ENCODE measurements at regions not wholly inside any gene's neighbourhood (a gene's known extent, or its start where the extent isn't known, plus 50 kb on each side); places are given as distances from the start of the nearest gene placed in this dataset.

DNA sequence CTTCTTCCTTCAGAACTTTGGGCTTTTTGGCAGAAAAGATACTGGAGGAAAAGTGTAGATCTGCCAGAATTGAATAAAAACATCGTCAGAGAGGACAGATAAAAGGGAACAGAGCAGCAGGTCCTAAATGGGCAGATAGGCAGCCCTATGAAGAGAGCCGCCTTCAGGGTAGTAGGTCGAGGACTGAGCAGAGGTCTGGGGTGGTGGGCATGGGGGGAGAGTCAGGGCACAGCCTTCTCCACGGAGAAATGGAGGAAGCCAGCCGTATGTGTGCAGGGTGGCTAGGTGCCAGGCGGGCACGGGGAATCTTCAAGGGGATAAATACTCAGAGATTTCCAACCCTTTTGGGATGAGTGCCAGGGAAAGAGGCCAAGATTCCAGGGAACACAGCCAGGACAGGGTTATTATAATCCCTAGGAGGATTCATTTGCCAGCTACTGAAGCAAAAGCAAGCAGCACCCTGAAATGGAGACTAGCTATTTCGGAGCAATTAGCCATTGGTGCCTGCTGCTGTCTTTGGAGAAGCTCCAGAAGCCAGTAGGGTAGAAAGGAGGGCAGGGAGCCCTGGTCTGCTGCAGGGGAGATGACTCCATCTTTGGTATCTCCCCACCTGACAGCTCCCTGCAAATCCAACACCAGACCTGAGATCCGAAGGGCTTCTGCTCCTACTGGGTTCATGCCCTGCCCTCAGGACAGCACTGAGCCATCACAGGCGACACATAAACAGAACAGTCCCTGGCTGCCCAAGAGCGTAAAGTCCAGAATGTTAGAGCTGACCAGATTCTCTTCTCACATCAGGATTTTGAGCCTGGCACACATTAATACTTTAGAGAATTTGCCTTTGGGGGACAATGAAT, 174.5 kb upstream of the NTM start:
- TF ChIP-seq EZH2phosphoT487 (conservative IDR thresholded peaks at IDR 0.05; ENCODE audit: low read length), result no peak
- TF ChIP-seq, protein P1, sequence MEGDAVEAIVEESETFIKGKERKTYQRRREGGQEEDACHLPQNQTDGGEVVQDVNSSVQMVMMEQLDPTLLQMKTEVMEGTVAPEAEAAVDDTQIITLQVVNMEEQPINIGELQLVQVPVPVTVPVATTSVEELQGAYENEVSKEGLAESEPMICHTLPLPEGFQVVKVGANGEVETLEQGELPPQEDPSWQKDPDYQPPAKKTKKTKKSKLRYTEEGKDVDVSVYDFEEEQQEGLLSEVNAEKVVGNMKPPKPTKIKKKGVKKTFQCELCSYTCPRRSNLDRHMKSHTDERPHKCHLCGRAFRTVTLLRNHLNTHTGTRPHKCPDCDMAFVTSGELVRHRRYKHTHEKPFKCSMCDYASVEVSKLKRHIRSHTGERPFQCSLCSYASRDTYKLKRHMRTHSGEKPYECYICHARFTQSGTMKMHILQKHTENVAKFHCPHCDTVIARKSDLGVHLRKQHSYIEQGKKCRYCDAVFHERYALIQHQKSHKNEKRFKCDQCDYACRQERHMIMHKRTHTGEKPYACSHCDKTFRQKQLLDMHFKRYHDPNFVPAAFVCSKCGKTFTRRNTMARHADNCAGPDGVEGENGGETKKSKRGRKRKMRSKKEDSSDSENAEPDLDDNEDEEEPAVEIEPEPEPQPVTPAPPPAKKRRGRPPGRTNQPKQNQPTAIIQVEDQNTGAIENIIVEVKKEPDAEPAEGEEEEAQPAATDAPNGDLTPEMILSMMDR (IDR thresholded peaks at IDR 0.05; ENCODE audit: insufficient read depth, low read length, poor library complexity, severe bottlenecking), result no peak
- no peaks in the 10 kb centered on the region for H3K36me3 ChIP-seq (ENCODE audit: low read length)
- H3K27me3 ChIP-seq (ENCODE audit: low read length), result no peaks in the 10 kb centered on the region
- H4K20me1 ChIP-seq (ENCODE audit: low read depth, low read length), result no peaks in the 10 kb centered on the region
- no peaks in the 10 kb centered on the region for H3F3A ChIP-seq (ENCODE audit: insufficient read depth)
- H3K9me2 ChIP-seq (replicated peaks; ENCODE audit: insufficient read depth, low read length), result no peaks in the 10 kb centered on the region
- H3K4me3 ChIP-seq (ENCODE audit: insufficient read depth, low read length, poor library complexity, severe bottlenecking), result no peak overlapping the region
- no peak overlapping the region for H2AFZ ChIP-seq (ENCODE audit: low read depth, low read length, severe bottlenecking)
- no peaks in the 10 kb centered on the region for H3K9me3 ChIP-seq (ENCODE audit: insufficient read depth, low read length)
- H3K9ac ChIP-seq (ENCODE audit: low read length), result no peak overlapping the region
- H3K79me2 ChIP-seq (ENCODE audit: insufficient read depth, low read length), result no peaks in the 10 kb centered on the region
- no peak overlapping the region for H3K4me2 ChIP-seq (ENCODE audit: low read depth, low read length, poor library complexity, severe bottlenecking)
- H3K27ac ChIP-seq (ENCODE audit: low read depth, low read length), result no peak overlapping the region

DNA sequence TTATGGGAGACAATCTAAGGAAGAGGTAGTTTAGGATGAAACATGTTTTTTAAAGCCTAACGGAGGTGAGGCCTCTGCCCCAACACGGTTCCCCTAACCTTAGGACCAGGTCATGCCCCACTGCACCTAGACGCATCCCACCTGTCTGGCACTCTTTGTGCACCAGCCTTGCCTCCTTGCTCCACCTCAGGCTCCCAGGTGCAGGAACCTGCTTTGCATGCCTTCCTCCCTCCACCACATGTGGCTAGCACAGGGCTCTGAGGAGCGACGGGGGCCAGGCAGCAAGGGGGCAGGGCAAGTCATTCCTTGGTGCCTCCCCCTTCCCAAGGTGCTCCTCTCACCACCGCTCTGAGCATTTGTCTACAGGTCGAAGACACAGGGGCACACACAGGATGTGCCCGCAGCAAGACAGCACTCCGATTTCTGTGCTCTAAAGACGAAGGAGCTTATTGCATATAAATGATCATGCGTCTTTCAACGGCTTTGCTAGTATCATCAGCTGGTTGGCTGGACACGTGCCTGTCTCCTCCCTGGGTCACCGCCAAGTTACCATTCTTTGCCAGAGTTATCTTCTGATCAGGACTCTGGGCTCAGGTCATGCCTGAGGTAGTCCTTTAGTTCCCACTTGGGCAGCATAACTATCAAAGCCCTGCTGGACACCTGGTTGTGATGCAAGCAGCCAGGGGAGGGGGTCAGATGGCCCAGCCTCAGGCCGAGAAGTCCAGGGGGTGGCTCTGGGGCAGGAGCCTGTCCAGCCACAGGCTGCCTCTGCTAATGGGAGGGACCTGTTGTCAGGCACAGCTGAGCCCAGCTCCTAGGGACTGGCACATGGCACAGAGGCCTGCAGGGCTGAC, 172.0 kb upstream of the NTM start:
- no peak overlapping the region for H3K9ac ChIP-seq (ENCODE audit: low read length)
- no peak overlapping the region for H3K27ac ChIP-seq (ENCODE audit: low read depth, low read length)
- H3K27me3 ChIP-seq (ENCODE audit: low read length), result no peaks in the 10 kb centered on the region
- H3K79me2 ChIP-seq (ENCODE audit: insufficient read depth, low read length), result no peaks in the 10 kb centered on the region
- H3K9me2 ChIP-seq (replicated peaks; ENCODE audit: insufficient read depth, low read length), result no peaks in the 10 kb centered on the region
- H3K36me3 ChIP-seq (ENCODE audit: low read length), result no peaks in the 10 kb centered on the region
- H3K4me3 ChIP-seq (ENCODE audit: insufficient read depth, low read length, poor library complexity, severe bottlenecking), result no peak overlapping the region
- H3F3A ChIP-seq (ENCODE audit: insufficient read depth), result no peaks in the 10 kb centered on the region
- no peak overlapping the region for H3K4me2 ChIP-seq (ENCODE audit: low read depth, low read length, poor library complexity, severe bottlenecking)
- no peaks in the 10 kb centered on the region for H3K9me3 ChIP-seq (ENCODE audit: insufficient read depth, low read length)
- no peak for TF ChIP-seq EZH2phosphoT487 (conservative IDR thresholded peaks at IDR 0.05; ENCODE audit: low read length)
- TF ChIP-seq, protein P1 (IDR thresholded peaks at IDR 0.05; ENCODE audit: insufficient read depth, low read length, poor library complexity, severe bottlenecking), result no peak
- H2AFZ ChIP-seq (ENCODE audit: low read depth, low read length, severe bottlenecking), result no peak overlapping the region
- H4K20me1 ChIP-seq (ENCODE audit: low read depth, low read length), result no peaks in the 10 kb centered on the region

DNA sequence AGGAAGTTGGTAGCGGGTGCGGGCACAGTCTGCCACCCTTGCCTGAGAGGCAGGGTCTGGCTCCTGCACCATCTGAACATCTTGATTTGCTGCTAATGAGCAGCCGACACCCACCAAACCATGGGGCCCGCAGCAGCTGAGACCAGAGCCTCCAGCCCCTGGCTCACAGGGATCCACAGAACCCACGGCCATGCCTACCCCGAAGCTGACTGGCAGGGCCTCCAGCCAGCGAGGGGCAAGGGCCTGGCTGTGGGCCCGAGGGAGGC, 171.5 kb upstream of the NTM start:
- Histone ChIP-seq H3K4me2 (ENCODE audit: low read depth, low read length, poor library complexity, severe bottlenecking) (no peak overlapping the region), H3K36me3 (ENCODE audit: low read length) (no peaks in the 10 kb centered on the region), H2AFZ (ENCODE audit: low read depth, low read length, severe bottlenecking) (no peak overlapping the region), H3K4me3 (ENCODE audit: insufficient read depth, low read length, poor library complexity, severe bottlenecking) (no peak overlapping the region), H3K9ac (ENCODE audit: low read length) (no peak overlapping the region), H3K27me3 (ENCODE audit: low read length) (no peaks in the 10 kb centered on the region), H3K9me2 (replicated peaks; ENCODE audit: insufficient read depth, low read length) (no peaks in the 10 kb centered on the region), H4K20me1 (ENCODE audit: low read depth, low read length) (no peaks in the 10 kb centered on the region), H3K79me2 (ENCODE audit: insufficient read depth, low read length) (no peaks in the 10 kb centered on the region), H3K27ac (ENCODE audit: low read depth, low read length) (no peak overlapping the region), H3K9me3 (ENCODE audit: insufficient read depth, low read length) (no peaks in the 10 kb centered on the region), H3F3A (ENCODE audit: insufficient read depth) (no peaks in the 10 kb centered on the region)
- TF ChIP-seq, protein P1 (IDR thresholded peaks at IDR 0.05; ENCODE audit: insufficient read depth, low read length, poor library complexity, severe bottlenecking), result no peak
- no peak for TF ChIP-seq EZH2phosphoT487 (conservative IDR thresholded peaks at IDR 0.05; ENCODE audit: low read length)

Measured in SU-DHL-6 (cell line).